Fibroblast of lung (primary cell): ENCODE measurements at regions not wholly inside any gene's neighbourhood (a gene's known extent, or its start where the extent isn't known, plus 50 kb on each side); places are given as distances from the start of the nearest gene placed in this dataset.

ENCODE experiments used
- EZH2 ChIP-seq: IDR thresholded peaks from 2 replicates; pipeline ENCODE4 v1.5.1; 2012; ENCODE audit warnings: low read length, control low read depth, mild to moderate bottlenecking; ENCODE audit errors: missing control alignments
- TF ChIP-seq, protein P1 (sequence below), 2 donors: IDR thresholded peaks in 1 of 2; conservative IDR thresholded peaks in 1 of 2; 1 replicate in 1 of 2; 2 replicates in 1 of 2; pipeline ENCODE4 v1.5.1; 2011 to 2012; ENCODE audit warnings: low read length in 2 of 2, control low read depth in 1 of 2, inconsistent platforms in 1 of 2, low read depth in 1 of 2, mild to moderate bottlenecking in 1 of 2

DNA sequence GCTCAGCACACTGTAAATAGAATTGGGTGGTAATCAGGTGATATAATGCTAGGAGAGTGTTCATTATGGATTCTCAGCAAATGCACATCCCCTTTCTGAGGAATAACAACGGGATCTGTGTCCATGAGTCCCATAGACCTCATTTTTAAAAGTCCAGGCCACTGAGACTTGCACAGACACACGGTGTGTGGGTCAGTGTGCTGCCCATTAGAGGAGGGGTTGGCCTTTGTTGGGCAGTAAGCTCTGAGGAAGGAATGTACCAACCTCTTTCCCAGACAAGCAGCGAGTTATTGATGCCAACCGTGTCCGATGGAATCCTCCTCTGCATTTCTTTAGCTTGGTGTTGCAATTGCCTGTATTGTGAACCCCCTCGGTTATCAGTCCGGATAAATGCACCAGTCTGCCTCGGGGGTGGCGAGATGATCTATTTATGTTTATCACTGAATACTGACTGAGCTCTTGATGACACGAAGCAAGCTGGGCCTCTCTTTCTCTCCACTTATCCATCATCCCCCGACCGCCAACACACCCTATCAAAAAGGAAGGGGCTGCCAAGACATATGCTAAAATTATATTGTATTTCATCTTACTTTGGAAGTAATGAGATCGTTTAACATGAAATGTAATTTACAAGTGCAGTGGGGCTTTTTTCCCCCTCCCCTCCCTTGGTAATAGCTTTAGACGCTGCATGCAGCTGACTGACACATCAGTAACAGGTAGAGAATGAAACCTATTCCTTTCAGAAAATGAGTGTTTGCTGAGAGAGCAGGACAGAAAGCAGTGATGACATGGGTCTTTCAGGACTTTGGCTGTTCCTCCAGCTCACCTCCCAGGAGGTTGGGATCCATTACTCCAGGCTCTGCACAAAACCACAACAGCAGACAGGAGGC is 126.6 kb upstream of the ST8SIA2 start:
- TF ChIP-seq, protein P1, sequence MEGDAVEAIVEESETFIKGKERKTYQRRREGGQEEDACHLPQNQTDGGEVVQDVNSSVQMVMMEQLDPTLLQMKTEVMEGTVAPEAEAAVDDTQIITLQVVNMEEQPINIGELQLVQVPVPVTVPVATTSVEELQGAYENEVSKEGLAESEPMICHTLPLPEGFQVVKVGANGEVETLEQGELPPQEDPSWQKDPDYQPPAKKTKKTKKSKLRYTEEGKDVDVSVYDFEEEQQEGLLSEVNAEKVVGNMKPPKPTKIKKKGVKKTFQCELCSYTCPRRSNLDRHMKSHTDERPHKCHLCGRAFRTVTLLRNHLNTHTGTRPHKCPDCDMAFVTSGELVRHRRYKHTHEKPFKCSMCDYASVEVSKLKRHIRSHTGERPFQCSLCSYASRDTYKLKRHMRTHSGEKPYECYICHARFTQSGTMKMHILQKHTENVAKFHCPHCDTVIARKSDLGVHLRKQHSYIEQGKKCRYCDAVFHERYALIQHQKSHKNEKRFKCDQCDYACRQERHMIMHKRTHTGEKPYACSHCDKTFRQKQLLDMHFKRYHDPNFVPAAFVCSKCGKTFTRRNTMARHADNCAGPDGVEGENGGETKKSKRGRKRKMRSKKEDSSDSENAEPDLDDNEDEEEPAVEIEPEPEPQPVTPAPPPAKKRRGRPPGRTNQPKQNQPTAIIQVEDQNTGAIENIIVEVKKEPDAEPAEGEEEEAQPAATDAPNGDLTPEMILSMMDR (conservative IDR thresholded peaks at IDR 0.05 in 1 of 2, IDR thresholded peaks at IDR 0.05 in 1 of 2; ENCODE audit: low read depth in 1 of 2, low read length in 2 of 2) = no peak
- TF ChIP-seq EZH2 = no peak
